Neural cell (in vitro differentiated cells): ENCODE measurements at regions not wholly inside any gene's neighbourhood (a gene's known extent, or its start where the extent isn't known, plus 50 kb on each side); places are given as distances from the start of the nearest gene placed in this dataset.

ENCODE experiments used
- H2AFZ ChIP-seq: fragments of 200-600, 300-800 bp; sonication (generic), shearing (Covaris generic); 2 replicates; pipeline ENCODE4 v1.6.0; 2014; ENCODE audit warnings: low read depth, mild to moderate bottlenecking, antibody characterized with exemption, low read length, moderate library complexity
- H3F3A ChIP-seq: fragments of 200-600 bp; shearing (Covaris generic); 2 replicates; pipeline ENCODE4 v1.6.1; 2016; ENCODE audit warnings: mild to moderate bottlenecking, moderate library complexity, mixed read lengths, antibody characterized with exemption, low read length; ENCODE audit not compliant: insufficient read depth, poor library complexity, severe bottlenecking
- H3K27ac ChIP-seq: fragments of 200-600, 300-800 bp; sonication (generic), shearing (Covaris generic); 2 replicates; pipeline ENCODE4 v1.5.1; 2014; ENCODE audit warnings: mild to moderate bottlenecking, low read length, moderate library complexity
- H3K27me3 ChIP-seq: fragments of 300-800, 200-600 bp; sonication (generic), shearing (Covaris generic); 2 replicates; pipeline ENCODE4 v1.6.0; 2014; ENCODE audit warnings: mild to moderate bottlenecking, low read depth, low read length, moderate library complexity; ENCODE audit not compliant: insufficient read depth
- H3K36me3 ChIP-seq: fragments of 300-800, 200-600 bp; sonication (generic), shearing (Covaris generic); 2 replicates; pipeline ENCODE4 v1.5.1; 2014; ENCODE audit warnings: mild to moderate bottlenecking, antibody characterized with exemption, low read length, moderate library complexity; ENCODE audit not compliant: insufficient read depth
- H3K4me2 ChIP-seq: fragments of 300-800, 200-600 bp; sonication (generic), shearing (Covaris generic); 2 replicates; pipeline ENCODE4 v1.6.0; 2014; ENCODE audit warnings: mild to moderate bottlenecking, low read length
- H3K4me3 ChIP-seq: fragments of 300-800, 200-600 bp; sonication (generic), shearing (Covaris generic); 2 replicates; pipeline ENCODE4 v1.5.1; 2014; ENCODE audit warnings: mild to moderate bottlenecking, low read length, moderate library complexity
- H3K79me2 ChIP-seq: fragments of 200-600 bp; shearing (Covaris generic); replicated peaks from 2 replicates; pipeline ENCODE4 v1.6.0; 2014; ENCODE audit warnings: mild to moderate bottlenecking, low read length, moderate library complexity; ENCODE audit not compliant: insufficient read depth
- H3K9ac ChIP-seq: fragments of 300-800, 200-600 bp; sonication (generic), shearing (Covaris generic); 2 replicates; pipeline ENCODE4 v1.6.1; 2016; ENCODE audit warnings: mild to moderate bottlenecking, low read length, mixed read lengths
- H3K9me2 ChIP-seq: fragments of 200-600 bp; shearing (Covaris generic); 2 replicates; pipeline ENCODE4 v1.6.1; 2016; ENCODE audit warnings: mild to moderate bottlenecking, low read length, mixed read lengths; ENCODE audit not compliant: insufficient read depth
- H3K9me3 ChIP-seq: fragments of 200-600, 300-800 bp; sonication (generic), shearing (Covaris generic); 2 replicates; pipeline ENCODE4 v1.6.1; 2016; ENCODE audit warnings: mild to moderate bottlenecking, mixed run types, low read length, moderate library complexity, mixed read lengths
- H4K20me1 ChIP-seq: fragments of 200-600 bp; shearing (Covaris generic); 2 replicates; pipeline ENCODE4 v1.6.1; 2016; ENCODE audit warnings: mild to moderate bottlenecking, mixed run types; ENCODE audit not compliant: insufficient read depth
- EP300 ChIP-seq: fragments of 450-650 bp; conservative IDR thresholded peaks from 2 replicates; pipeline ENCODE4 v1.6.1; 2014; ENCODE audit warnings: antibody characterized with exemption, mild to moderate bottlenecking, moderate library complexity; ENCODE audit not compliant: poor library complexity, severe bottlenecking
- EZH2 ChIP-seq: fragments of 200-600, 300-800 bp; shearing (Covaris generic), sonication (generic); IDR thresholded peaks from 2 replicates; pipeline ENCODE4 v1.6.1; 2014; ENCODE audit warnings: antibody characterized with exemption, low read length, borderline replicate concordance, mild to moderate bottlenecking; ENCODE audit not compliant: insufficient read depth, poor library complexity, severe bottlenecking
- MXI1 ChIP-seq: fragments of 450-650 bp; conservative IDR thresholded peaks from 2 replicates; pipeline ENCODE4 v1.6.1; 2014; ENCODE audit warnings: antibody characterized with exemption, mild to moderate bottlenecking; ENCODE audit not compliant: poor library complexity, severe bottlenecking
- POLR2AphosphoS5 ChIP-seq: IDR thresholded peaks from 2 replicates; pipeline ENCODE4 v1.6.1; 2012
- RAD21 ChIP-seq: fragments of 450-650 bp; conservative IDR thresholded peaks from 2 replicates; pipeline ENCODE4 v1.6.1; 2014; ENCODE audit warnings: antibody characterized with exemption, mild to moderate bottlenecking, moderate library complexity
- SMC3 ChIP-seq: fragments of 450-650 bp; conservative IDR thresholded peaks from 2 replicates; pipeline ENCODE4 v1.6.1; 2014; ENCODE audit warnings: antibody characterized with exemption, mild to moderate bottlenecking, moderate library complexity; ENCODE audit not compliant: poor library complexity
- TAF1 ChIP-seq: IDR thresholded peaks from 2 replicates; pipeline ENCODE4 v1.6.1; 2012; ENCODE audit warnings: low read depth
- TF ChIP-seq, protein P1 (sequence below): fragments of 450-650 bp; IDR thresholded peaks from 2 replicates; pipeline ENCODE4 v1.5.1; 2014; ENCODE audit warnings: antibody characterized with exemption, mild to moderate bottlenecking, moderate library complexity; ENCODE audit not compliant: poor library complexity, severe bottlenecking
- TF ChIP-seq, protein P2 (sequence below): IDR thresholded peaks from 2 replicates; pipeline ENCODE4 v1.6.1; 2012; ENCODE audit warnings: borderline replicate concordance

DNA sequence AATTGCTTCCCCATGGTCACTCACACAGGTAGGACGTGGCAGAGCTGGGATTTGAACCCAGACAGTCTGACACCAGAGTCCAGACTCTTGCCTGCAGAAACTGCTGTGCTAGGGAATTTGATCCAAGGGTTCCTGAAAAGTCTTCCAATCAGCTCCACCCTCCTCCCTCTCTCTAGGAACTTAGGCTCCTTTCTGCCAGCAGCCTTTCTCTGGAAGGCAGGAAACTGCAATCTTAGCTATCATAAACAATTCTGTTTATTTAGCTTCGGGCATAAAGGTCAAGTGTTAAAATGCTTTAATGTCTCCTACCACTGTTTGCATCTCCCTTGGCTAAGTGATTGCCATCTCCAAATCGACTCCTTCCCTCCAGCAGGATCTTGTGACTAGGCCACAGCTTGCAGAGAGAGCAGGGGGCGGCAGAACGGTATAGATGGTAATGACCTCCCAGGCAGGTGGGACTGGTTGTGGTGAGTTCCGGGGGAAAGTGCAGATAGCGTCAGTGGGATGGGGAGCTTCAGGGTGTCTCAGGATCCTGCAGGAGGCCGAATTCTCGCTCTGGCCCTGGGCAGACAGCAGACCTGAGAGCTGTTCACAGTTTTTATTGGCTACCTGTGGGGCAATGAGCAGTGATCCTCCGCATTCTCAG lies 882.4 kb upstream of the EEF2KMT start:
- no peak overlapping the region for H3K4me3 ChIP-seq
- no peaks in the 10 kb centered on the region for H3K9me2 ChIP-seq
- H3K4me2 ChIP-seq: no peak overlapping the region
- no peaks in the 10 kb centered on the region for H3K79me2 ChIP-seq
- no peak overlapping the region for H2AFZ ChIP-seq
- no peaks in the 10 kb centered on the region for H3K27me3 ChIP-seq
- H3K9ac ChIP-seq: no peak overlapping the region
- H3F3A ChIP-seq: peaks cover under 1% of the 10 kb centered on the region
- no peak for TF ChIP-seq POLR2AphosphoS5
- no peak for TF ChIP-seq MXI1
- TF ChIP-seq TAF1: no peak
- TF ChIP-seq RAD21: no peak
- no peak for TF ChIP-seq EP300
- TF ChIP-seq, protein P1, sequence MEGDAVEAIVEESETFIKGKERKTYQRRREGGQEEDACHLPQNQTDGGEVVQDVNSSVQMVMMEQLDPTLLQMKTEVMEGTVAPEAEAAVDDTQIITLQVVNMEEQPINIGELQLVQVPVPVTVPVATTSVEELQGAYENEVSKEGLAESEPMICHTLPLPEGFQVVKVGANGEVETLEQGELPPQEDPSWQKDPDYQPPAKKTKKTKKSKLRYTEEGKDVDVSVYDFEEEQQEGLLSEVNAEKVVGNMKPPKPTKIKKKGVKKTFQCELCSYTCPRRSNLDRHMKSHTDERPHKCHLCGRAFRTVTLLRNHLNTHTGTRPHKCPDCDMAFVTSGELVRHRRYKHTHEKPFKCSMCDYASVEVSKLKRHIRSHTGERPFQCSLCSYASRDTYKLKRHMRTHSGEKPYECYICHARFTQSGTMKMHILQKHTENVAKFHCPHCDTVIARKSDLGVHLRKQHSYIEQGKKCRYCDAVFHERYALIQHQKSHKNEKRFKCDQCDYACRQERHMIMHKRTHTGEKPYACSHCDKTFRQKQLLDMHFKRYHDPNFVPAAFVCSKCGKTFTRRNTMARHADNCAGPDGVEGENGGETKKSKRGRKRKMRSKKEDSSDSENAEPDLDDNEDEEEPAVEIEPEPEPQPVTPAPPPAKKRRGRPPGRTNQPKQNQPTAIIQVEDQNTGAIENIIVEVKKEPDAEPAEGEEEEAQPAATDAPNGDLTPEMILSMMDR: no peak
- no peak for TF ChIP-seq SMC3
- TF ChIP-seq, protein P2, sequence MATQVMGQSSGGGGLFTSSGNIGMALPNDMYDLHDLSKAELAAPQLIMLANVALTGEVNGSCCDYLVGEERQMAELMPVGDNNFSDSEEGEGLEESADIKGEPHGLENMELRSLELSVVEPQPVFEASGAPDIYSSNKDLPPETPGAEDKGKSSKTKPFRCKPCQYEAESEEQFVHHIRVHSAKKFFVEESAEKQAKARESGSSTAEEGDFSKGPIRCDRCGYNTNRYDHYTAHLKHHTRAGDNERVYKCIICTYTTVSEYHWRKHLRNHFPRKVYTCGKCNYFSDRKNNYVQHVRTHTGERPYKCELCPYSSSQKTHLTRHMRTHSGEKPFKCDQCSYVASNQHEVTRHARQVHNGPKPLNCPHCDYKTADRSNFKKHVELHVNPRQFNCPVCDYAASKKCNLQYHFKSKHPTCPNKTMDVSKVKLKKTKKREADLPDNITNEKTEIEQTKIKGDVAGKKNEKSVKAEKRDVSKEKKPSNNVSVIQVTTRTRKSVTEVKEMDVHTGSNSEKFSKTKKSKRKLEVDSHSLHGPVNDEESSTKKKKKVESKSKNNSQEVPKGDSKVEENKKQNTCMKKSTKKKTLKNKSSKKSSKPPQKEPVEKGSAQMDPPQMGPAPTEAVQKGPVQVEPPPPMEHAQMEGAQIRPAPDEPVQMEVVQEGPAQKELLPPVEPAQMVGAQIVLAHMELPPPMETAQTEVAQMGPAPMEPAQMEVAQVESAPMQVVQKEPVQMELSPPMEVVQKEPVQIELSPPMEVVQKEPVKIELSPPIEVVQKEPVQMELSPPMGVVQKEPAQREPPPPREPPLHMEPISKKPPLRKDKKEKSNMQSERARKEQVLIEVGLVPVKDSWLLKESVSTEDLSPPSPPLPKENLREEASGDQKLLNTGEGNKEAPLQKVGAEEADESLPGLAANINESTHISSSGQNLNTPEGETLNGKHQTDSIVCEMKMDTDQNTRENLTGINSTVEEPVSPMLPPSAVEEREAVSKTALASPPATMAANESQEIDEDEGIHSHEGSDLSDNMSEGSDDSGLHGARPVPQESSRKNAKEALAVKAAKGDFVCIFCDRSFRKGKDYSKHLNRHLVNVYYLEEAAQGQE: no peak
- TF ChIP-seq EZH2: no peak
- no peaks in the 10 kb centered on the region for H4K20me1 ChIP-seq
- no peak overlapping the region for H3K27ac ChIP-seq
- H3K36me3 ChIP-seq: no peaks in the 10 kb centered on the region
- H3K9me3 ChIP-seq: no peaks in the 10 kb centered on the region

DNA sequence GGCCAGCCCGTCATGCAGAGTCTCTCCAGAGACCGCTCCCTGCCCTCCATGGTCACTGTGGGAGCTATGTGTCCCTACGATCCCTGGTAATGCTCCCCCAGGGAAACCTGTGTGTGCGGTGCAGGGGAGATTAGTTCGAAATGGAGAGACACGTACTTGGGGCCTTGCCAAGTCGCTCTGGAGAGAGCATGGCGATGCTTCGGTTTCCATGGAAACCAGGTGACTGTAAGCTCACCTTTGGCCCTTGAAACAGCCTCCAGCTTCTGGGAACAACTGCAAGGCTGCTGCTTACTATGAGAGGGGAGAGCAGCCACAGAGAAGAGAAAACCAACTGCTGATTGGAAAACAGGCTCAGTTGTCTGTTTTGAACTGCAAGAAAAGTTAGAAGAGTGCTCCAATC lies 879.7 kb upstream of the EEF2KMT start:
- no peaks in the 10 kb centered on the region for H3K27me3 ChIP-seq
- no peaks in the 10 kb centered on the region for H4K20me1 ChIP-seq

More for the DNA sequence above, 879.7 kb upstream of the EEF2KMT start:
- TF ChIP-seq EP300 (no peak), RAD21 (no peak), MXI1 (no peak), SMC3 (no peak), TAF1 (no peak), EZH2 (no peak)
- TF ChIP-seq, protein P1: no peak
- no peaks in the 10 kb centered on the region for H3F3A ChIP-seq
- H3K27ac ChIP-seq: no peak overlapping the region
- H3K9me3 ChIP-seq: no peaks in the 10 kb centered on the region
- H3K36me3 ChIP-seq: no peaks in the 10 kb centered on the region
- no peaks in the 10 kb centered on the region for H3K9me2 ChIP-seq
- H3K9ac ChIP-seq: no peak overlapping the region
- H2AFZ ChIP-seq: no peak overlapping the region
- H3K4me2 ChIP-seq: no peak overlapping the region
- no peaks in the 10 kb centered on the region for H3K79me2 ChIP-seq
- H3K4me3 ChIP-seq: no peak overlapping the region
